PC-3 (cell line): ENCODE measurements at regions not wholly inside any gene's neighbourhood (a gene's known extent, or its start where the extent isn't known, plus 50 kb on each side); places are given as distances from the start of the nearest gene placed in this dataset.

Experiments used
- CTCF ChIP-seq: fragments of 300-600 bp; sonication (generic); conservative IDR thresholded peaks from 2 replicates; pipeline ENCODE4 v1.5.1; 2017; ENCODE audit warnings: antibody characterized with exemption, low read depth, mild to moderate bottlenecking, low read length
- EZH2 ChIP-seq: fragments of 300-600 bp; sonication (generic); IDR thresholded peaks from one replicate; pipeline ENCODE4 v1.6.1; 2017; ENCODE audit warnings: antibody characterized with exemption, mild to moderate bottlenecking, low read length; ENCODE audit not compliant: unreplicated experiment
- EZH2phosphoT487 ChIP-seq: fragments of 300-600 bp; sonication (generic); IDR thresholded peaks from 2 replicates; pipeline ENCODE4 v1.6.1; 2018; ENCODE audit warnings: mild to moderate bottlenecking, antibody characterized with exemption, low read length, borderline replicate concordance

- TF ChIP-seq EZH2 (no peak), CTCF (no peak), EZH2phosphoT487 (no peak)
These were observed 119.0 kb upstream of the MCHR2 start for GRCh38 chr6:100112855-100113508.
